B cell (primary cell): ENCODE measurements at regions not wholly inside any gene's neighbourhood (a gene's known extent, or its start where the extent isn't known, plus 50 kb on each side); places are given as distances from the start of the nearest gene placed in this dataset.

ENCODE experiments used
- EZH2 ChIP-seq: IDR thresholded peaks from 2 replicates; pipeline ENCODE4 v1.6.1; 2012; ENCODE audit warnings: borderline replicate concordance, low read depth, mild to moderate bottlenecking, moderate library complexity, low read length; ENCODE audit not compliant: insufficient read depth, poor library complexity, severe bottlenecking
- TF ChIP-seq, protein P1 (sequence below): fragments of 200-600 bp; IDR thresholded peaks from one replicate; pipeline ENCODE4 v1.8.0; 2022; ENCODE audit warnings: antibody characterized with exemption, mild to moderate bottlenecking

DNA sequence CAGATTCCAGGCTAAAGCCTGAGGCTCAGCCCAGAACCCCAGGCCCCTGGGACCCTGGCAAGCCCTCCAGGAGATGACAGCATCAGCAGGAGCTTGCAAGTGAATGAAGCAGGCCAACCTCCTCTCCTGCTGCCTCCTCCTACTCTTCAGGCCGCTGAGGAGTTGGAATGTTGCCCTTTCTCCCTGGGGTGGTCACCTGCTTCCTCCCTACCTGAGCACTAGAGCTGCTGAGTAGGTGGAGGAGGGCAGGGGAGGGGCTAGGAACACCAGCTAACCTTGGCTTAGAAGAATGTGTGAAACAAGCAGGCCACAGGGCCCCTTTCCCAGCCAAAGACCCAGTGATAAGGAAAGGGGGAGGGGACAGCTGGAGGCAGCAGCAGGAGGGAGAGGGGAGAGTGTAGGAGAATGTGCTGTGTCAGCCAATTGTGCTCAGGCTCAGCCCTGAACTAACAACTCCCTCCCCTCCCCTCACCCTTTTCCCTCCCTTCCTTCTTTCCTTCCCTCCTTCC is 58.0 kb downstream of the PJA1 start:
- TF ChIP-seq, protein P1, sequence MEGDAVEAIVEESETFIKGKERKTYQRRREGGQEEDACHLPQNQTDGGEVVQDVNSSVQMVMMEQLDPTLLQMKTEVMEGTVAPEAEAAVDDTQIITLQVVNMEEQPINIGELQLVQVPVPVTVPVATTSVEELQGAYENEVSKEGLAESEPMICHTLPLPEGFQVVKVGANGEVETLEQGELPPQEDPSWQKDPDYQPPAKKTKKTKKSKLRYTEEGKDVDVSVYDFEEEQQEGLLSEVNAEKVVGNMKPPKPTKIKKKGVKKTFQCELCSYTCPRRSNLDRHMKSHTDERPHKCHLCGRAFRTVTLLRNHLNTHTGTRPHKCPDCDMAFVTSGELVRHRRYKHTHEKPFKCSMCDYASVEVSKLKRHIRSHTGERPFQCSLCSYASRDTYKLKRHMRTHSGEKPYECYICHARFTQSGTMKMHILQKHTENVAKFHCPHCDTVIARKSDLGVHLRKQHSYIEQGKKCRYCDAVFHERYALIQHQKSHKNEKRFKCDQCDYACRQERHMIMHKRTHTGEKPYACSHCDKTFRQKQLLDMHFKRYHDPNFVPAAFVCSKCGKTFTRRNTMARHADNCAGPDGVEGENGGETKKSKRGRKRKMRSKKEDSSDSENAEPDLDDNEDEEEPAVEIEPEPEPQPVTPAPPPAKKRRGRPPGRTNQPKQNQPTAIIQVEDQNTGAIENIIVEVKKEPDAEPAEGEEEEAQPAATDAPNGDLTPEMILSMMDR = no peak
- TF ChIP-seq EZH2 = no peak
